Endothelial cell of umbilical vein (primary cell): ENCODE measurements at regions not wholly inside any gene's neighbourhood (a gene's known extent, or its start where the extent isn't known, plus 50 kb on each side); places are given as distances from the start of the nearest gene placed in this dataset.

Experiments
- CTCF ChIP-seq, 2 donors: IDR thresholded peaks; 1 replicate in 1 of 2; 2 replicates in 1 of 2; pipeline ENCODE4 v1.5.1; 2011; ENCODE audit warnings: low read length in 2 of 2, mild to moderate bottlenecking in 2 of 2, moderate library complexity in 2 of 2, control low read depth in 1 of 2, inconsistent platforms in 1 of 2, low read depth in 1 of 2; ENCODE audit not compliant: insufficient read depth in 1 of 2; ENCODE audit errors: extremely low read depth in 1 of 2
- POLR2A ChIP-seq: IDR thresholded peaks from 2 replicates; pipeline ENCODE4 v1.6.1; 2012; ENCODE audit warnings: low read depth, mild to moderate bottlenecking, control low read depth, low read length

- no peak for TF ChIP-seq CTCF (IDR thresholded peaks at IDR 0.05; ENCODE audit: extremely low read depth in 1 of 2, insufficient read depth in 1 of 2, low read depth in 1 of 2, low read length in 2 of 2)
- TF ChIP-seq POLR2A: no peak
Observed at GRCh38 chr16:64339052-64339770, 782.7 kb downstream of the CDH11 start.
